ENCODE measurements at regions not wholly inside any gene's neighbourhood (a gene's known extent, or its start where the extent isn't known, plus 50 kb on each side); places are given as distances from the start of the nearest gene placed in this dataset.

GRCh38 chr1:181390410-181391077 is 92.8 kb upstream of the CACNA1E start:
- DNase-seq (ENCODE audit: low read depth), result no peak

GRCh38 chr1:181391301-181391900 is 91.9 kb upstream of the CACNA1E start:
- no peak for DNase-seq (ENCODE audit: low read depth)

GRCh38 chr1:181392133-181392532 is 91.2 kb upstream of the CACNA1E start:
- DNase-seq (ENCODE audit: low read depth), result no peak

- DNase-seq (ENCODE audit: low read depth), result no peak
These were observed 90.6 kb upstream of the CACNA1E start for GRCh38 chr1:181392613-181393220.

- DNase-seq (ENCODE audit: low read depth), result no peak
These were observed 88.6 kb upstream of the CACNA1E start for GRCh38 chr1:181394766-181395165.

- DNase-seq (ENCODE audit: low read depth), result no peak
These were observed 87.1 kb upstream of the CACNA1E start for GRCh38 chr1:181396171-181396670.

- DNase-seq (ENCODE audit: low read depth), result no peak
These were observed 86.5 kb upstream of the CACNA1E start for GRCh38 chr1:181396811-181397210.

GRCh38 chr1:181397845-181398244 is 85.5 kb upstream of the CACNA1E start:
- DNase-seq (ENCODE audit: low read depth), result no peak

- DNase-seq (ENCODE audit: low read depth), result no peak
These were observed 84.8 kb upstream of the CACNA1E start for GRCh38 chr1:181398544-181398943.

- DNase-seq (ENCODE audit: low read depth), result no peak
These were observed 77.7 kb upstream of the CACNA1E start for GRCh38 chr1:181405584-181405983.

- DNase-seq (ENCODE audit: low read depth), result no peak
These were observed 76.3 kb upstream of the CACNA1E start for GRCh38 chr1:181406989-181407388.

GRCh38 chr1:181409981-181410380 is 73.3 kb upstream of the CACNA1E start:
- DNase-seq (ENCODE audit: low read depth), result no peak

GRCh38 chr1:181412746-181413145 is 70.6 kb upstream of the CACNA1E start:
- no peak for DNase-seq (ENCODE audit: low read depth)

- no peak for DNase-seq (ENCODE audit: low read depth)
These were observed 70.0 kb upstream of the CACNA1E start for GRCh38 chr1:181413195-181413815.

GRCh38 chr1:181413836-181414235 is 69.5 kb upstream of the CACNA1E start:
- no peak for DNase-seq (ENCODE audit: low read depth)

GRCh38 chr1:181416268-181416860 is 67.0 kb upstream of the CACNA1E start:
- DNase-seq (ENCODE audit: low read depth), result no peak

- DNase-seq (ENCODE audit: low read depth), result no peak
These were observed 65.4 kb upstream of the CACNA1E start for GRCh38 chr1:181417915-181418314.

- peak; percentile 6 for DNase-seq (ENCODE audit: low read depth)
These were observed 59.9 kb upstream of the CACNA1E start for GRCh38 chr1:181423301-181423918.

- DNase-seq (ENCODE audit: low read depth), result peak; percentile 45
These were observed 58.4 kb upstream of the CACNA1E start for GRCh38 chr1:181424786-181425403.

- DNase-seq (ENCODE audit: low read depth), result no peak
These were observed 57.8 kb upstream of the CACNA1E start for GRCh38 chr1:181425566-181425965.

- no peak for DNase-seq (ENCODE audit: low read depth)
These were observed 53.9 kb upstream of the CACNA1E start for GRCh38 chr1:181429462-181429861.

All from fibroblast of the conjunctiva (primary cell).